H1 (cell line): ENCODE measurements at regions not wholly inside any gene's neighbourhood (a gene's known extent, or its start where the extent isn't known, plus 50 kb on each side); places are given as distances from the start of the nearest gene placed in this dataset.

ENCODE experiments used
- CTCF ChIA-PET: fragments of 300-600 bp; sonication (Branson Sonifier 250); formaldehyde crosslinking; loops from one replicate; lab custom pipeline; 2021; ENCODE audit not compliant: partially characterized antibody; lab: Charles Lee
- POLR2A ChIA-PET: fragments of 300-600 bp; sonication (Branson Sonifier 250); formaldehyde crosslinking; loops from one replicate; lab custom pipeline; 2021; ENCODE audit warnings: inconsistent platforms; ENCODE audit not compliant: partially characterized antibody; lab: Charles Lee
- DNase-seq, 2 experiments: peaks; one replicate each; pipeline versions ENCODE4 v3.0.0 to v3.0.0-alpha.2; 2010 to 2022; ENCODE audit warnings: low spot score in 2 of 2, low read depth in 1 of 2, mixed read lengths in 1 of 2
- FAIRE-seq: peaks from 2 replicates; lab custom pipeline; 2011; peaks lifted over from hg19 to GRCh38; lab: Jason Lieb, UNC
- H2AFZ ChIP-seq: 2 replicates; pipeline ENCODE4 v1.8.1; 2012; ENCODE audit warnings: low read length, inconsistent platforms
- H2AK5ac ChIP-seq: 2 replicates; pipeline ENCODE4 v1.6.1; 2013; ENCODE audit warnings: low read depth, low read length
- H2BK120ac ChIP-seq: replicated peaks from 2 replicates; pipeline ENCODE3; 2013; ENCODE audit warnings: low read depth, low read length, inconsistent platforms
- H2BK12ac ChIP-seq: 2 replicates; pipeline ENCODE4 v1.6.1; 2013; ENCODE audit warnings: low read depth, low read length
- H2BK15ac ChIP-seq: 2 replicates; pipeline ENCODE4 v1.6.1; 2013; ENCODE audit warnings: low read length
- H2BK20ac ChIP-seq: 2 replicates; pipeline ENCODE4 v1.6.1; 2013; ENCODE audit warnings: low read length
- H2BK5ac ChIP-seq: 2 replicates; pipeline ENCODE4 v1.6.1; 2013; ENCODE audit warnings: low read depth, low read length
- H3K14ac ChIP-seq: 2 replicates; pipeline ENCODE4 v1.6.1; 2013; ENCODE audit warnings: inconsistent platforms; ENCODE audit not compliant: insufficient read length
- H3K18ac ChIP-seq: 2 replicates; pipeline ENCODE4 v1.6.1; 2013; ENCODE audit warnings: low read length; ENCODE audit errors: extremely low read depth
- H3K23ac ChIP-seq: 2 replicates; pipeline ENCODE4 v1.6.1; 2013; ENCODE audit warnings: inconsistent platforms; ENCODE audit not compliant: insufficient read length
- H3K23me2 ChIP-seq: 2 replicates; pipeline ENCODE4 v1.6.1; 2013; ENCODE audit warnings: low read depth, low read length
- H3K27ac ChIP-seq: 2 replicates; pipeline ENCODE4 v1.6.1; 2011; ENCODE audit warnings: low read depth, low read length, inconsistent platforms
- H3K27me3 ChIP-seq, 4 experiments: replicated peaks in 1 of 4; 1 replicate in 1 of 4; 2 replicates in 3 of 4; pipeline versions ENCODE4 v1.6.1 to v1.8.1; 2011 to 2013; ENCODE audit warnings: low read length in 3 of 4, mild to moderate bottlenecking in 3 of 4, inconsistent platforms in 2 of 4, mixed read lengths in 2 of 4, moderate library complexity in 1 of 4; ENCODE audit not compliant: control insufficient read depth in 3 of 4, insufficient read depth in 3 of 4; ENCODE audit errors: extremely low read depth in 1 of 4
- H3K36me3 ChIP-seq, 4 experiments: 2 replicates each; pipeline versions ENCODE4 v1.6.1 to v1.8.1; 2011 to 2013; ENCODE audit warnings: mild to moderate bottlenecking in 4 of 4, low read length in 3 of 4, moderate library complexity in 2 of 4, control low read depth in 1 of 4, inconsistent platforms in 1 of 4; ENCODE audit not compliant: insufficient read depth in 4 of 4, control insufficient read depth in 2 of 4
- H3K4ac ChIP-seq: replicated peaks from 2 replicates; pipeline ENCODE3; 2013; ENCODE audit warnings: low read length, low read depth, mixed read lengths, inconsistent platforms; ENCODE audit not compliant: insufficient read length
- H3K4me1 ChIP-seq, 4 experiments: replicated peaks in 1 of 4; 1 replicate in 1 of 4; 2 replicates in 3 of 4; pipeline versions ENCODE4 v1.6.1 to v1.8.1; 2011 to 2013; ENCODE audit warnings: low read length in 3 of 4, inconsistent platforms in 2 of 4, mixed read lengths in 1 of 4; ENCODE audit not compliant: insufficient read depth in 4 of 4, control insufficient read depth in 3 of 4
- H3K4me2 ChIP-seq, 2 experiments: 2 replicates each; pipeline versions ENCODE4 v1.6.1 to v1.8.1; 2011 to 2013; ENCODE audit warnings: low read depth in 2 of 2, low read length in 2 of 2, control low read depth in 1 of 2, inconsistent platforms in 1 of 2, mild to moderate bottlenecking in 1 of 2; ENCODE audit not compliant: insufficient read depth in 1 of 2
- H3K4me3 ChIP-seq, 4 experiments: fragments of 200-600, 300-600 bp in 1 of 4; sonication (generic), shearing (Covaris generic), sonication (Bioruptor Twin) in 1 of 4; 2 replicates each; pipeline versions ENCODE4 v1.5.1 to v1.8.1; 2011 to 2016; ENCODE audit warnings: low read length in 4 of 4, low read depth in 3 of 4, control low read depth in 2 of 4, inconsistent platforms in 2 of 4, mild to moderate bottlenecking in 2 of 4, mixed read lengths in 1 of 4, moderate library complexity in 1 of 4; ENCODE audit not compliant: insufficient read depth in 2 of 4; ENCODE audit errors: extremely low read depth in 1 of 4
- H3K56ac ChIP-seq: replicated peaks from 2 replicates; pipeline ENCODE3; 2013; ENCODE audit warnings: low read depth, mild to moderate bottlenecking, mixed read lengths, low read length, inconsistent platforms; ENCODE audit not compliant: insufficient read length
- H3K79me1 ChIP-seq: 2 replicates; pipeline ENCODE4 v1.6.1; 2013; ENCODE audit warnings: low read depth, low read length, control low read depth
- H3K79me2 ChIP-seq, 2 experiments: 2 replicates each; pipeline versions ENCODE4 v1.6.1 to v1.8.1; 2012 to 2013; ENCODE audit warnings: low read length in 2 of 2, mild to moderate bottlenecking in 2 of 2, inconsistent platforms in 1 of 2; ENCODE audit not compliant: insufficient read depth in 2 of 2, control insufficient read depth in 1 of 2
- H3K9ac ChIP-seq, 4 experiments: replicated peaks in 1 of 4; 1 replicate in 1 of 4; 2 replicates in 3 of 4; pipeline versions ENCODE4 v1.6.1 to v1.8.1; 2011 to 2013; ENCODE audit warnings: low read depth in 3 of 4, low read length in 3 of 4, control low read depth in 2 of 4, mild to moderate bottlenecking in 2 of 4, moderate library complexity in 2 of 4, inconsistent platforms in 1 of 4; ENCODE audit errors: extremely low read depth in 1 of 4
- H3K9me3 ChIP-seq, 2 experiments: 2 replicates each; pipeline versions ENCODE4 v1.6.1 to v1.8.1; 2012 to 2013; ENCODE audit warnings: mild to moderate bottlenecking in 2 of 2, moderate library complexity in 2 of 2, control low read depth in 1 of 2, inconsistent platforms in 1 of 2, low read depth in 1 of 2, low read length in 1 of 2, mixed read lengths in 1 of 2; ENCODE audit not compliant: insufficient read depth in 2 of 2
- H4K20me1 ChIP-seq, 2 experiments: replicated peaks in 1 of 2; 2 replicates each; pipeline versions ENCODE3 to v1.8.1; 2011 to 2013; ENCODE audit warnings: inconsistent platforms in 2 of 2, low read length in 2 of 2, mild to moderate bottlenecking in 1 of 2; ENCODE audit not compliant: insufficient read depth in 2 of 2, control insufficient read depth in 1 of 2
- H4K5ac ChIP-seq: 2 replicates; pipeline ENCODE4 v1.6.1; 2013; ENCODE audit warnings: low read length, low read depth, mixed read lengths, inconsistent platforms; ENCODE audit not compliant: insufficient read length
- H4K8ac ChIP-seq: 2 replicates; pipeline ENCODE4 v1.8.0; 2013; ENCODE audit warnings: mild to moderate bottlenecking, moderate library complexity, low read length, inconsistent platforms; ENCODE audit not compliant: insufficient read depth; ENCODE audit errors: extremely low read depth
- H4K91ac ChIP-seq: replicated peaks from 2 replicates; pipeline ENCODE3; 2013; ENCODE audit warnings: low read length, mixed read lengths, inconsistent platforms; ENCODE audit not compliant: insufficient read length
- CBX8 ChIP-seq: fragments of 300-800, 300-1000 bp; sonication (generic); IDR thresholded peaks from 2 replicates; pipeline ENCODE4 v1.7.1; 2016; ENCODE audit warnings: low read depth, low read length, borderline replicate concordance
- CTBP2 ChIP-seq: IDR thresholded peaks from 2 replicates; pipeline ENCODE4 v1.7.0; 2011; ENCODE audit warnings: borderline replicate concordance, mild to moderate bottlenecking, moderate library complexity, mixed read lengths, low read length; ENCODE audit not compliant: insufficient read depth, insufficient read length
- E2F6 ChIP-seq: IDR thresholded peaks from 2 replicates; pipeline ENCODE4 v1.6.1; 2012; ENCODE audit warnings: inconsistent platforms
- EP300 ChIP-seq, 2 experiments: IDR thresholded peaks; 1 replicate in 1 of 2; 2 replicates in 1 of 2; pipeline ENCODE4 v1.6.1; 2011 to 2012; ENCODE audit warnings: low read depth in 2 of 2, low read length in 2 of 2, mild to moderate bottlenecking in 2 of 2, borderline replicate concordance in 1 of 2, inconsistent platforms in 1 of 2, moderate library complexity in 1 of 2
- EZH2 ChIP-seq: fragments of 200-600 bp; sonication (generic); IDR thresholded peaks from 2 replicates; pipeline ENCODE4 v1.7.1; 2012; ENCODE audit warnings: low read depth, mild to moderate bottlenecking, moderate library complexity, low read length, inconsistent platforms; ENCODE audit not compliant: severe bottlenecking
- GABPA ChIP-seq: IDR thresholded peaks from 2 replicates; pipeline ENCODE4 v1.6.1; 2011; ENCODE audit warnings: mild to moderate bottlenecking, low read length, moderate library complexity, borderline replicate concordance; ENCODE audit not compliant: insufficient read depth
- HDAC2 ChIP-seq, 2 experiments: fragments of 300-600 bp in 1 of 2; sonication (generic) in 1 of 2; IDR thresholded peaks; 2 replicates each; pipeline ENCODE4 v1.6.1; 2011 to 2012; ENCODE audit warnings: low read depth in 2 of 2, low read length in 2 of 2, mild to moderate bottlenecking in 2 of 2, moderate library complexity in 2 of 2, borderline replicate concordance in 1 of 2, inconsistent platforms in 1 of 2
- NANOG ChIP-seq: IDR thresholded peaks from 2 replicates; pipeline ENCODE4 v1.6.1; 2011; ENCODE audit warnings: low read length, low read depth, mild to moderate bottlenecking, inconsistent platforms; ENCODE audit not compliant: insufficient read depth, poor library complexity, severe bottlenecking
- POLR2AphosphoS5 ChIP-seq: IDR thresholded peaks from 2 replicates; pipeline ENCODE4 v1.6.1; 2011; ENCODE audit warnings: low read depth, low read length
- SIRT6 ChIP-seq: IDR thresholded peaks from one replicate; pipeline ENCODE4 v1.7.1; 2012; ENCODE audit warnings: low read length, inconsistent platforms
- SP1 ChIP-seq: IDR thresholded peaks from 2 replicates; pipeline ENCODE4 v1.6.1; 2011; ENCODE audit warnings: low read depth, low read length
- SP4 ChIP-seq: IDR thresholded peaks from 2 replicates; pipeline ENCODE4 v1.6.1; 2012; ENCODE audit warnings: low read length, inconsistent platforms
- TAF1 ChIP-seq: IDR thresholded peaks from 2 replicates; pipeline ENCODE4 v1.6.1; 2011; ENCODE audit warnings: mild to moderate bottlenecking, low read depth, low read length
- YY1 ChIP-seq: IDR thresholded peaks from 2 replicates; pipeline ENCODE4 v1.6.1; 2011; ENCODE audit warnings: low read depth, mild to moderate bottlenecking, low read length
- WGBS, 2 experiments: shearing (Covaris generic) in 1 of 2; methylation state at CpG; one replicate each; pipeline versions ENCODE4 v1.1.6 to v1.1.7; 2013 to 2015; ENCODE audit warnings: low lambda C conversion rate in 2 of 2, mixed read lengths in 2 of 2, inconsistent platforms in 1 of 2, low coverage in 1 of 2, missing lambda C conversion rate in 1 of 2; ENCODE audit not compliant: insufficient replicate concordance in 2 of 2, insufficient coverage in 1 of 2, insufficient read length in 1 of 2; ENCODE audit errors: extremely low coverage in 1 of 2, missing lambda C conversion rate in 1 of 2; 5-methylcytosine and 5-hydroxymethylcytosine counted together

- Histone ChIP-seq H3K36me3 (no peaks in the 10 kb centered on the region), H2BK12ac (no peak overlapping the region), H3K79me2 (no peaks in the 10 kb centered on the region), H3K4me3 (no peak overlapping the region), H2AK5ac (no peak overlapping the region), H3K56ac (no peak overlapping the region), H3K27me3 (no peaks in the 10 kb centered on the region), H3K18ac (no peak overlapping the region), H2AFZ (no peak overlapping the region), H4K5ac (no peak overlapping the region), H3K14ac (no peak overlapping the region), H3K27ac (no peak overlapping the region), H2BK5ac (no peak overlapping the region), H4K91ac (no peak overlapping the region), H4K20me1 (no peaks in the 10 kb centered on the region), H3K79me1 (no peaks in the 10 kb centered on the region), H2BK15ac (no peak overlapping the region), H3K23ac (no peak overlapping the region), H3K23me2 (no peaks in the 10 kb centered on the region), H3K9me3 (no peaks in the 10 kb centered on the region), H3K4me2 (no peak overlapping the region), H3K4ac (no peak overlapping the region), H2BK120ac (no peak overlapping the region), H3K9ac (no peak overlapping the region), H3K4me1 (no peaks in the 10 kb centered on the region), H2BK20ac (no peak overlapping the region), H4K8ac (no peak overlapping the region)
- FAIRE-seq (no peak), DNase-seq (no peak)
- 76% methylated on average over 1 of the region's 1 CpG; no CpG with 5 or more reads in 1 of the 2 experiments for WGBS, 2 experiments
- CTCF ChIA-PET: no interaction called here
- POLR2A ChIA-PET: no interaction called here
- TF ChIP-seq EZH2: no peak
- no peak for TF ChIP-seq CTBP2
- TF ChIP-seq YY1: no peak
- TF ChIP-seq TAF1: no peak
- TF ChIP-seq NANOG: no peak
- TF ChIP-seq SP4: no peak
- TF ChIP-seq SP1: no peak
- TF ChIP-seq SIRT6: no peak
- TF ChIP-seq GABPA: no peak
- TF ChIP-seq CBX8: no peak
- no peak for TF ChIP-seq EP300 (IDR thresholded peaks at IDR 0.05; ENCODE audit: borderline replicate concordance in 1 of 2, low read depth in 2 of 2, low read length in 2 of 2)
- no peak for TF ChIP-seq POLR2AphosphoS5
- no peak for TF ChIP-seq E2F6
- no peak for TF ChIP-seq HDAC2 (IDR thresholded peaks at IDR 0.05; ENCODE audit: borderline replicate concordance in 1 of 2, low read depth in 2 of 2, low read length in 2 of 2)
These were observed 738.5 kb downstream of the TECRL start for GRCh38 chr4:63670735-63671134.
